HCT116 (cell line): ENCODE measurements at regions not wholly inside any gene's neighbourhood (a gene's known extent, or its start where the extent isn't known, plus 50 kb on each side); places are given as distances from the start of the nearest gene placed in this dataset.

ENCODE experiments used
- ATAC-seq: fragments of 200-7000 bp; cut with Tn5 transposase; 2 replicates; pipeline ENCODE4 v1.9.1; 2020; ENCODE audit warnings: mild to moderate bottlenecking, moderate library complexity
- BruUV-seq: library from RNA; stranded (reverse); fragments of 400-500 nt; replicated peaks from 2 replicates; lab custom pipeline; 2021; lab: Mats Ljungman, UMichigan
- CTCF ChIA-PET: fragments of 300-600 bp; sonication (Branson Sonifier 250); formaldehyde crosslinking; loops from one replicate; lab custom pipeline; 2021; ENCODE audit warnings: antibody characterized with exemption; lab: Charles Lee
- POLR2A ChIA-PET: fragments of 300-600, 350-600 bp; sonication (Branson Sonifier 250); formaldehyde crosslinking; loops from one replicate; lab custom pipeline; 2021; ENCODE audit warnings: antibody characterized with exemption; lab: Charles Lee
- RAD21 ChIA-PET, 2 experiments: fragments of 300-600 bp; sonication (Branson Sonifier 250); formaldehyde crosslinking; loops; one replicate each; lab custom pipeline; 2023; ENCODE audit warnings: low total read pairs in 2 of 2; ENCODE audit not compliant: uncharacterized antibody in 2 of 2, unreplicated experiment in 2 of 2, low non-redundant PET in 1 of 2; lab: Charles Lee
- DNase-seq: peaks from one replicate; pipeline ENCODE4 v3.0.0-alpha.2; 2010; ENCODE audit warnings: low read depth, low spot score
- H2AFZ ChIP-seq: fragments of 200-600 bp; shearing (Covaris generic), sonication (generic); 2 replicates; pipeline ENCODE4 v1.6.1; 2017; ENCODE audit warnings: low read depth, mixed run types, mixed read lengths, antibody characterized with exemption, low read length; ENCODE audit not compliant: poor library complexity, severe bottlenecking
- H3K27ac ChIP-seq: 2 replicates; pipeline ENCODE4 v1.5.1; 2012; ENCODE audit warnings: low read depth, low read length
- H3K27me3 ChIP-seq: fragments of 200-600 bp; sonication (generic); 2 replicates; pipeline ENCODE4 v1.6.1; 2016; ENCODE audit warnings: mixed run types, low read length, mixed read lengths; ENCODE audit not compliant: insufficient read depth
- H3K36me3 ChIP-seq, 2 experiments: fragments of 200-500 bp in 1 of 2; fragments of 200-600 bp in 1 of 2; sonication (Bioruptor generic) in 1 of 2; sonication (generic) in 1 of 2; 2 replicates each; pipeline versions ENCODE4 v1.5.1 to v1.6.1; 2014 to 2016; ENCODE audit warnings: low read length in 2 of 2, inconsistent platforms in 1 of 2, mixed read lengths in 1 of 2, mixed run types in 1 of 2; ENCODE audit not compliant: insufficient read depth in 2 of 2, control insufficient read depth in 1 of 2
- H3K4me1 ChIP-seq, 2 experiments: fragments of 200-600 bp in 1 of 2; sonication (generic) in 1 of 2; 2 replicates each; pipeline versions ENCODE4 v1.5.1 to v1.6.1; 2012 to 2017; ENCODE audit warnings: low read length in 2 of 2, inconsistent platforms in 1 of 2, mild to moderate bottlenecking in 1 of 2, mixed read lengths in 1 of 2, mixed run types in 1 of 2, moderate library complexity in 1 of 2; ENCODE audit not compliant: insufficient read depth in 2 of 2, control insufficient read depth in 1 of 2
- H3K4me2 ChIP-seq: fragments of 200-600 bp; sonication (generic); 2 replicates; pipeline ENCODE4 v1.6.1; 2017; ENCODE audit warnings: mixed run types, low read length, mixed read lengths
- H3K4me3 ChIP-seq, 2 experiments: fragments of 200-600 bp in 1 of 2; sonication (generic) in 1 of 2; replicated peaks in 1 of 2; 2 replicates each; pipeline ENCODE4 v1.5.1; 2011 to 2016; ENCODE audit warnings: low read length in 2 of 2, control low read depth in 1 of 2, low read depth in 1 of 2, mild to moderate bottlenecking in 1 of 2, mixed read lengths in 1 of 2, mixed run types in 1 of 2
- H3K79me2 ChIP-seq: fragments of 200-600 bp; sonication (generic); 2 replicates; pipeline ENCODE4 v1.6.1; 2017; ENCODE audit warnings: mild to moderate bottlenecking, mixed run types, low read length, moderate library complexity, mixed read lengths; ENCODE audit not compliant: insufficient read depth
- H3K9ac ChIP-seq: fragments of 200-600 bp; sonication (generic); 2 replicates; pipeline ENCODE4 v1.6.1; 2016; ENCODE audit warnings: low read length, mixed read lengths
- H3K9me2 ChIP-seq: fragments of 200-600 bp; sonication (generic), shearing (Covaris generic); 2 replicates; pipeline ENCODE4 v1.6.1; 2017; ENCODE audit warnings: mixed run types, mild to moderate bottlenecking, moderate library complexity; ENCODE audit not compliant: insufficient read depth
- H3K9me3 ChIP-seq, 2 experiments: fragments of 200-500 bp in 1 of 2; fragments of 200-600 bp in 1 of 2; sonication (Bioruptor generic) in 1 of 2; sonication (generic) in 1 of 2; 2 replicates each; pipeline ENCODE4 v1.6.1; 2014 to 2017; ENCODE audit warnings: low read length in 2 of 2, mixed read lengths in 2 of 2, inconsistent platforms in 1 of 2, low read depth in 1 of 2, mild to moderate bottlenecking in 1 of 2, mixed run types in 1 of 2, moderate library complexity in 1 of 2; ENCODE audit not compliant: control insufficient read depth in 1 of 2, insufficient read depth in 1 of 2
- H4K20me1 ChIP-seq: fragments of 200-600 bp; sonication (generic), shearing (Covaris generic); 2 replicates; pipeline ENCODE4 v1.6.1; 2017; ENCODE audit warnings: mixed run types, mild to moderate bottlenecking, moderate library complexity; ENCODE audit not compliant: insufficient read depth
- CBX3 ChIP-seq: IDR thresholded peaks from 2 replicates; pipeline ENCODE4 v1.6.1; 2012; ENCODE audit warnings: low read depth
- CEBPB ChIP-seq: IDR thresholded peaks from 2 replicates; pipeline ENCODE4 v1.6.1; 2012; ENCODE audit warnings: low read depth
- ELF1 ChIP-seq: IDR thresholded peaks from 2 replicates; pipeline ENCODE4 v1.6.1; 2012; ENCODE audit warnings: low read depth, borderline replicate concordance
- EZH2 ChIP-seq: fragments of 200-600 bp; sonication (generic); IDR thresholded peaks from 2 replicates; pipeline ENCODE4 v1.6.1; 2017; ENCODE audit warnings: antibody characterized with exemption, mixed run types
- EZH2phosphoT487 ChIP-seq: fragments of 200-600 bp; IDR thresholded peaks from 2 replicates; pipeline ENCODE4 v1.6.1; 2018; ENCODE audit warnings: antibody characterized with exemption, borderline replicate concordance
- FOSL1 ChIP-seq: IDR thresholded peaks from 2 replicates; pipeline ENCODE4 v1.6.1; 2012; ENCODE audit warnings: low read depth
- JUND ChIP-seq: IDR thresholded peaks from 2 replicates; pipeline ENCODE4 v1.6.1; 2012
- TCF7L2 ChIP-seq: IDR thresholded peaks from 2 replicates; pipeline ENCODE4 v1.7.0; 2011; ENCODE audit warnings: borderline replicate concordance, inconsistent platforms; ENCODE audit not compliant: insufficient read depth, insufficient read length; ENCODE audit errors: extremely low read depth
- ZFX ChIP-seq: fragments of 450-650 bp; IDR thresholded peaks from 2 replicates; pipeline ENCODE4 v1.6.1; 2017
- ZNF274 ChIP-seq: fragments of 200-500 bp; sonication (Bioruptor generic); IDR thresholded peaks from 2 replicates; pipeline ENCODE4 v1.6.1; 2014; ENCODE audit warnings: mild to moderate bottlenecking, low read depth, low read length, inconsistent platforms
- intact Hi-C: fragments of 100-400 bp; cut with micrococcal nuclease; formaldehyde crosslinking; loops from 2 replicates; pipeline ENCODE4 v1.10.0; 2022
- TF ChIP-seq, protein P1 (sequence below), 3 experiments: fragments of 200-600 bp in 1 of 3; sonication (generic) in 1 of 3; IDR thresholded peaks in 2 of 3; conservative IDR thresholded peaks in 1 of 3; 2 replicates each; pipeline ENCODE4 v1.5.1; 2012 to 2017; ENCODE audit warnings: low read depth in 2 of 3, low read length in 2 of 3, antibody characterized with exemption in 1 of 3, borderline replicate concordance in 1 of 3, control low read depth in 1 of 3, mild to moderate bottlenecking in 1 of 3, mixed read lengths in 1 of 3, mixed run types in 1 of 3, moderate library complexity in 1 of 3; ENCODE audit not compliant: insufficient read depth in 1 of 3
- TF ChIP-seq, protein P2 (sequence below): IDR thresholded peaks from 2 replicates; pipeline ENCODE4 v1.6.1; 2011; ENCODE audit warnings: mild to moderate bottlenecking, low read length, moderate library complexity; ENCODE audit not compliant: insufficient replicate concordance; ENCODE audit errors: extremely low read depth
- TF ChIP-seq, protein P3 (sequence below): IDR thresholded peaks from 2 replicates; pipeline ENCODE4 v1.6.1; 2012

GRCh38 chr3:156024904-156025533, 95.4 kb upstream of the KCNAB1 start:
- no peaks in the 10 kb centered on the region for H3K36me3 ChIP-seq
- no peaks in the 10 kb centered on the region for H3K9me3 ChIP-seq
- peak overlapping the region; percentile 30 for H3K4me2 ChIP-seq
- CTCF ChIA-PET: no interaction called here
- no peaks in the 10 kb centered on the region for H4K20me1 ChIP-seq
- BruUV-seq: no TSS peak
- TF ChIP-seq, protein P1, sequence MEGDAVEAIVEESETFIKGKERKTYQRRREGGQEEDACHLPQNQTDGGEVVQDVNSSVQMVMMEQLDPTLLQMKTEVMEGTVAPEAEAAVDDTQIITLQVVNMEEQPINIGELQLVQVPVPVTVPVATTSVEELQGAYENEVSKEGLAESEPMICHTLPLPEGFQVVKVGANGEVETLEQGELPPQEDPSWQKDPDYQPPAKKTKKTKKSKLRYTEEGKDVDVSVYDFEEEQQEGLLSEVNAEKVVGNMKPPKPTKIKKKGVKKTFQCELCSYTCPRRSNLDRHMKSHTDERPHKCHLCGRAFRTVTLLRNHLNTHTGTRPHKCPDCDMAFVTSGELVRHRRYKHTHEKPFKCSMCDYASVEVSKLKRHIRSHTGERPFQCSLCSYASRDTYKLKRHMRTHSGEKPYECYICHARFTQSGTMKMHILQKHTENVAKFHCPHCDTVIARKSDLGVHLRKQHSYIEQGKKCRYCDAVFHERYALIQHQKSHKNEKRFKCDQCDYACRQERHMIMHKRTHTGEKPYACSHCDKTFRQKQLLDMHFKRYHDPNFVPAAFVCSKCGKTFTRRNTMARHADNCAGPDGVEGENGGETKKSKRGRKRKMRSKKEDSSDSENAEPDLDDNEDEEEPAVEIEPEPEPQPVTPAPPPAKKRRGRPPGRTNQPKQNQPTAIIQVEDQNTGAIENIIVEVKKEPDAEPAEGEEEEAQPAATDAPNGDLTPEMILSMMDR (IDR thresholded peaks at IDR 0.05 in 2 of 3, conservative IDR thresholded peaks at IDR 0.05 in 1 of 3; ENCODE audit: borderline replicate concordance in 1 of 3, insufficient read depth in 1 of 3, low read depth in 2 of 3, low read length in 2 of 3): no peak
- no peak for TF ChIP-seq ZNF274
- H3K27me3 ChIP-seq: no peaks in the 10 kb centered on the region
- H3K4me3 ChIP-seq: peak overlapping the region in 1 of 2 experiments; percentile 5; a peak in 1 of 4 replicates
- H2AFZ ChIP-seq: peak overlapping the region; percentile 63
- intact Hi-C loops: no loop called here
- H3K4me1 ChIP-seq: no peaks in the 10 kb centered on the region
- no peaks in the 10 kb centered on the region for H3K79me2 ChIP-seq
- H3K9ac ChIP-seq: no peak overlapping the region
- ATAC-seq (no peak), DNase-seq (no peak)
- POLR2A ChIA-PET: no interaction called here
- H3K9me2 ChIP-seq: no peaks in the 10 kb centered on the region
- no peak overlapping the region for H3K27ac ChIP-seq
- RAD21 ChIA-PET: no interaction called here

DNA sequence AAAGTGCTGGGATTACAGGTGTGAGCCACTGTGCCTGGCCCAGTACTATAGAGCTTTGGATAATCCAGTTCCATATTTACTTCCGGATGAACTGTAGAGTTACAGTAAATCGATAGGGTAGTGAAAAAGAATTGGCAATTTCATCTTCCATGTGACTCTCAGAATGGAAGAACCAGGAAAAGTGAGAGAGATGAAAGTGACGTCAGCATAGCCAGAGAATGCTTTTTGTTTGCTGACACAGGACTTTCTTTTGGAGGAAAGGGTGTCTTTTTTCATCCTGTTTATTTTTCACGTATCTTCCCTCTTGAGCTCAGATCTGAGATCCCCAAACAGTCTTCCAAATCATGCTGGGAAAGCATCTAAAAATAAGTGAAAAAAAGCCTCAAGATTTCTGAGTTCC, 91.2 kb upstream of the KCNAB1 start:
- ChIA-PET POLR2A (no interaction called here), RAD21 (no interaction called here), CTCF (no interaction called here)
- DNase-seq (no peak), ATAC-seq (no peak)
- no peak overlapping the region for H2AFZ ChIP-seq
- intact Hi-C loops: no loop called here
- H3K79me2 ChIP-seq: no peaks in the 10 kb centered on the region
- H4K20me1 ChIP-seq: no peaks in the 10 kb centered on the region
- H3K36me3 ChIP-seq: no peaks in the 10 kb centered on the region
- H3K4me1 ChIP-seq: no peaks in the 10 kb centered on the region
- H3K9me3 ChIP-seq: no peaks in the 10 kb centered on the region
- H3K4me3 ChIP-seq: no peak overlapping the region
- H3K9ac ChIP-seq: no peak overlapping the region
- no peak overlapping the region for H3K27ac ChIP-seq
- H3K9me2 ChIP-seq: no peaks in the 10 kb centered on the region
- no TSS peak for BruUV-seq
- no peaks in the 10 kb centered on the region for H3K27me3 ChIP-seq
- H3K4me2 ChIP-seq: no peak overlapping the region
- TF ChIP-seq CEBPB (no peak), EZH2 (no peak), ZNF274 (no peak), ELF1 (no peak), EZH2phosphoT487 (no peak), CBX3 (no peak), FOSL1 (no peak), TCF7L2 (no peak), JUND (no peak), ZFX (no peak)
- TF ChIP-seq, protein P2, sequence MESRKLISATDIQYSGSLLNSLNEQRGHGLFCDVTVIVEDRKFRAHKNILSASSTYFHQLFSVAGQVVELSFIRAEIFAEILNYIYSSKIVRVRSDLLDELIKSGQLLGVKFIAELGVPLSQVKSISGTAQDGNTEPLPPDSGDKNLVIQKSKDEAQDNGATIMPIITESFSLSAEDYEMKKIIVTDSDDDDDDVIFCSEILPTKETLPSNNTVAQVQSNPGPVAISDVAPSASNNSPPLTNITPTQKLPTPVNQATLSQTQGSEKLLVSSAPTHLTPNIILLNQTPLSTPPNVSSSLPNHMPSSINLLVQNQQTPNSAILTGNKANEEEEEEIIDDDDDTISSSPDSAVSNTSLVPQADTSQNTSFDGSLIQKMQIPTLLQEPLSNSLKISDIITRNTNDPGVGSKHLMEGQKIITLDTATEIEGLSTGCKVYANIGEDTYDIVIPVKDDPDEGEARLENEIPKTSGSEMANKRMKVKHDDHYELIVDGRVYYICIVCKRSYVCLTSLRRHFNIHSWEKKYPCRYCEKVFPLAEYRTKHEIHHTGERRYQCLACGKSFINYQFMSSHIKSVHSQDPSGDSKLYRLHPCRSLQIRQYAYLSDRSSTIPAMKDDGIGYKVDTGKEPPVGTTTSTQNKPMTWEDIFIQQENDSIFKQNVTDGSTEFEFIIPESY: no peak
- TF ChIP-seq, protein P1 (IDR thresholded peaks at IDR 0.05 in 2 of 3, conservative IDR thresholded peaks at IDR 0.05 in 1 of 3; ENCODE audit: borderline replicate concordance in 1 of 3, insufficient read depth in 1 of 3, low read depth in 2 of 3, low read length in 2 of 3): no peak
- TF ChIP-seq, protein P3, sequence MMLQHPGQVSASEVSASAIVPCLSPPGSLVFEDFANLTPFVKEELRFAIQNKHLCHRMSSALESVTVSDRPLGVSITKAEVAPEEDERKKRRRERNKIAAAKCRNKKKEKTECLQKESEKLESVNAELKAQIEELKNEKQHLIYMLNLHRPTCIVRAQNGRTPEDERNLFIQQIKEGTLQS: no peak
